Hepatocyte (in vitro differentiated cells): ENCODE measurements at regions not wholly inside any gene's neighbourhood (a gene's known extent, or its start where the extent isn't known, plus 50 kb on each side); places are given as distances from the start of the nearest gene placed in this dataset.

Experiments
- DNase-seq: peaks from one replicate; pipeline ENCODE4 v3.0.0-alpha.2; 2016; ENCODE audit warnings: low spot score
- H2AFZ ChIP-seq: fragments of 200-600 bp; sonication (generic); 2 replicates; pipeline ENCODE4 v1.6.0; 2016; ENCODE audit warnings: antibody characterized with exemption, mild to moderate bottlenecking
- H3K27ac ChIP-seq: fragments of 200-600 bp; sonication (generic); 2 replicates; pipeline ENCODE4 v1.5.1; 2016; ENCODE audit warnings: mild to moderate bottlenecking
- H3K27me3 ChIP-seq: fragments of 200-600 bp; sonication (generic); 2 replicates; pipeline ENCODE4 v1.6.1; 2016
- H3K36me3 ChIP-seq: fragments of 200-600 bp; sonication (generic); replicated peaks from 2 replicates; pipeline ENCODE4 v1.5.1; 2016; ENCODE audit warnings: low read depth; ENCODE audit not compliant: insufficient read depth
- H3K4me1 ChIP-seq: fragments of 200-600 bp; sonication (generic); 2 replicates; pipeline ENCODE4 v1.5.1; 2016; ENCODE audit warnings: mild to moderate bottlenecking, moderate library complexity; ENCODE audit not compliant: insufficient read depth
- H3K4me2 ChIP-seq: fragments of 200-600 bp; sonication (generic); 2 replicates; pipeline ENCODE4 v1.6.0; 2016
- H3K4me3 ChIP-seq: fragments of 200-600 bp; sonication (generic); 2 replicates; pipeline ENCODE4 v1.5.1; 2016; ENCODE audit warnings: mild to moderate bottlenecking
- H3K79me2 ChIP-seq: fragments of 200-600 bp; sonication (generic); 2 replicates; pipeline ENCODE4 v1.6.0; 2017; ENCODE audit warnings: mild to moderate bottlenecking
- H3K9me2 ChIP-seq: fragments of 200-600 bp; sonication (generic); replicated peaks from 2 replicates; pipeline ENCODE4 v1.6.0; 2017; ENCODE audit warnings: mild to moderate bottlenecking; ENCODE audit not compliant: insufficient read depth
- H3K9me3 ChIP-seq: fragments of 200-600 bp; sonication (generic); 2 replicates; pipeline ENCODE4 v1.5.1; 2016; ENCODE audit warnings: low read depth, mild to moderate bottlenecking
- H4K20me1 ChIP-seq: fragments of 200-600 bp; sonication (generic); 2 replicates; pipeline ENCODE4 v1.6.0; 2016; ENCODE audit warnings: mild to moderate bottlenecking; ENCODE audit not compliant: insufficient read depth, poor library complexity, severe bottlenecking
- EZH2 ChIP-seq: fragments of 200-600 bp; sonication (generic); IDR thresholded peaks from 2 replicates; pipeline ENCODE4 v1.6.1; 2016; ENCODE audit warnings: antibody characterized with exemption, mild to moderate bottlenecking, borderline replicate concordance
- EZH2phosphoT487 ChIP-seq: fragments of 200-600 bp; sonication (generic); IDR thresholded peaks from one replicate; pipeline ENCODE4 v1.6.1; 2018; ENCODE audit warnings: antibody characterized with exemption, mild to moderate bottlenecking, low read depth, moderate library complexity; ENCODE audit not compliant: unreplicated experiment, severe bottlenecking
- WGBS: methylation state at CpG from one replicate; pipeline ENCODE4 v1.1.6; 2016; ENCODE audit warnings: low lambda C conversion rate; ENCODE audit errors: missing lambda C conversion rate; 5-methylcytosine and 5-hydroxymethylcytosine counted together
- TF ChIP-seq, protein P1 (sequence below): fragments of 200-600 bp; sonication (generic); IDR thresholded peaks from 2 replicates; pipeline ENCODE4 v1.5.1; 2016; ENCODE audit warnings: antibody characterized with exemption, mild to moderate bottlenecking; ENCODE audit not compliant: poor library complexity

DNA sequence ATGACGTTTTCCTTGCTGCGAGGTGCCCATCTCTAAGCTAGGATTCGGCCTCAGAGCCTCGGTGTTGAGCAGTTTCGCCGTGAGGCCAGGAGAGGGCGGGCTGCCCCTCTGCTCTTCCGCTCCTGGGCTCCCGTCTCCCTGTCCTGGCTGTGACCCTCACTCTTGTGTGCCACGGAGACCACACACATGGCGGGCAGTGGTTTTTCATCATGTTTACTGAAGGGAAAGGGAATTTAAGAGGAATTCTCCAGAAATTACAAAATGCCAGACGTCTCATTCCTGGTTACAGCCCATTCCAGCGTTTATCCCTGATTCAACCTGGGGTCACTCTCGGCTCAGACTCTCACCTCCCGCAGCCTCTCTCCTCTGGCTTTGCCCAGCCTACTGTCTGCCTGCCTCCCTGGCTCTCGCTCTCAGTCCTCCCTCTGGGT, 96.8 kb upstream of the ELAC2 start:
- no peaks in the 10 kb centered on the region for H3K79me2 ChIP-seq
- H3K27ac ChIP-seq, result no peak overlapping the region
- no peak for TF ChIP-seq EZH2
- TF ChIP-seq, protein P1, sequence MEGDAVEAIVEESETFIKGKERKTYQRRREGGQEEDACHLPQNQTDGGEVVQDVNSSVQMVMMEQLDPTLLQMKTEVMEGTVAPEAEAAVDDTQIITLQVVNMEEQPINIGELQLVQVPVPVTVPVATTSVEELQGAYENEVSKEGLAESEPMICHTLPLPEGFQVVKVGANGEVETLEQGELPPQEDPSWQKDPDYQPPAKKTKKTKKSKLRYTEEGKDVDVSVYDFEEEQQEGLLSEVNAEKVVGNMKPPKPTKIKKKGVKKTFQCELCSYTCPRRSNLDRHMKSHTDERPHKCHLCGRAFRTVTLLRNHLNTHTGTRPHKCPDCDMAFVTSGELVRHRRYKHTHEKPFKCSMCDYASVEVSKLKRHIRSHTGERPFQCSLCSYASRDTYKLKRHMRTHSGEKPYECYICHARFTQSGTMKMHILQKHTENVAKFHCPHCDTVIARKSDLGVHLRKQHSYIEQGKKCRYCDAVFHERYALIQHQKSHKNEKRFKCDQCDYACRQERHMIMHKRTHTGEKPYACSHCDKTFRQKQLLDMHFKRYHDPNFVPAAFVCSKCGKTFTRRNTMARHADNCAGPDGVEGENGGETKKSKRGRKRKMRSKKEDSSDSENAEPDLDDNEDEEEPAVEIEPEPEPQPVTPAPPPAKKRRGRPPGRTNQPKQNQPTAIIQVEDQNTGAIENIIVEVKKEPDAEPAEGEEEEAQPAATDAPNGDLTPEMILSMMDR, result peak; percentile 85
- no peaks in the 10 kb centered on the region for H3K9me3 ChIP-seq
- no peaks in the 10 kb centered on the region for H3K36me3 ChIP-seq
- no peaks in the 10 kb centered on the region for H3K4me1 ChIP-seq
- DNase-seq, result peak; percentile 85
- no peaks in the 10 kb centered on the region for H3K27me3 ChIP-seq
- 11% methylated on average over 16 of the region's 16 CpGs for WGBS
- no peaks in the 10 kb centered on the region for H4K20me1 ChIP-seq
- no peaks in the 10 kb centered on the region for H3K9me2 ChIP-seq
- peak overlapping the region; percentile 77 for H3K4me2 ChIP-seq
- no peak overlapping the region for H3K4me3 ChIP-seq
- peak overlapping the region; percentile 65 for H2AFZ ChIP-seq

DNA sequence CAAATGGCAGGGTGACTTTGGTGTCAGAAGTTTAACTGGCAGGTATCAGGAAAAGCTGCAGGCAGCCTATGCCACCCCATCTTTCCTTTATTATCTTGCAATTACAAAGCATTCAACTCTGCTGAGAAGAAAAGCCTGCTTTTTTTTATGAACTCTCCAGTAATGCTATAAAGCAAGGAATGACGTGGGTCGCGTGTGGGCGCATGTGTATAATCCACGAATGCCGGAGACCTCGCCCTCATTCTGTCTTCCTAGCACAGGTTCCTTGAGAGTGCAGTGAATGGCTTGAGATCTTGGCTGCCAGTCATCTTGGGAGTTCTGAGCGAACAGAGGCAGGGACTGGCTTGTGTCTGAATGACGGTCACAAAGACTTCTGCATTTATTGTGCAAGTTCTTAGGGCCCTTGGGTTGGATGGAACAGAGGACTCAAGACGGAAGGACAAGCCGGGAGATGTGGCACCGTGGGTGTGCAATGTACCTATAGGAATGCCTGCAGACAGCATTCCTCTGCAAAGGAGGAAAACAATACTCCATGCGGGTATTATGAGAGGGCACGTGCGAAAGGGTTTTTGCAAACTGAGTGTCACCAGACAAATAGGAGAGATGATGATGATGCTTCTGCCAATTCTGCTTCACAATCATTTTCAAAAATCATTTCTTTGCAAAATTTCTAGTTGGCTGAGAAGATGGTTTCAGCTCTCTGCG, 96.1 kb upstream of the ELAC2 start:
- DNase-seq, result no peak
- no peaks in the 10 kb centered on the region for H3K4me1 ChIP-seq

DNA sequence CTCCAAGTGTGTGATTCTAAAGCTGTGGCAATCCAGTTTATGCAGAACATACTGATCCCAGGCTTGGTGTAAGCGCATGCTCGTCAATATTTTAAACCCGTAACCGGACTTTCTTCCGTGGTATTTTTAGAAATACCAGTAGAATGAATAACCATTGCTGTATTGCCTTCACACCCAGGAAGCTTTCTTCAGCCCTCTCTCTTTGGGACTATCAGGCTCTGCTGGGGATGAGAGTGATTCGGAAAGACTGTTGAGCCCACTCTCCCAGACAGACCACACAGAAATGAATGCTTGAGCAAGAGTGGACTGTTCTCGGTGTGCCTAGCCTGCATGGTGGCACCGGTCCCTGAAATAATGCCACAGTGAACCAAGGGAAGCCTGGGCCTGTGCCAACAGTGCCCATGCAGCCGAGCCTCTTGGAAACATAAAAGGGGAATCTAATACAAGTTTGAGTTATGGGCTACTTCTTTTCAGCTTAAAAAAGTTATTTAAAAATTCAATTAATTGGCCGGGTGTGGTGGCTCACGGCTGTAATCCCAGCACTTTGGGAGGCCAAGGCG, 89.9 kb upstream of the ELAC2 start:
- Histone ChIP-seq H3K9me3 (no peaks in the 10 kb centered on the region), H3K4me3 (no peak overlapping the region), H3K27ac (no peak overlapping the region), H3K4me2 (no peak overlapping the region), H3K36me3 (no peaks in the 10 kb centered on the region), H2AFZ (no peak overlapping the region), H3K79me2 (no peaks in the 10 kb centered on the region), H4K20me1 (no peaks in the 10 kb centered on the region), H3K27me3 (no peaks in the 10 kb centered on the region), H3K9me2 (no peaks in the 10 kb centered on the region), H3K4me1 (no peaks in the 10 kb centered on the region)
- DNase-seq, result no peak
- 94% methylated on average over 11 of the region's 12 CpGs for WGBS
- TF ChIP-seq, protein P1, result no peak
- TF ChIP-seq EZH2phosphoT487, result no peak
- TF ChIP-seq EZH2, result no peak

More for the DNA sequence above, 96.1 kb upstream of the ELAC2 start:
- Histone ChIP-seq H3K4me2 (peak overlapping the region; percentile 77), H3K36me3 (no peaks in the 10 kb centered on the region), H4K20me1 (no peaks in the 10 kb centered on the region), H3K27me3 (no peaks in the 10 kb centered on the region), H3K4me3 (no peak overlapping the region), H2AFZ (no peak overlapping the region), H3K79me2 (no peaks in the 10 kb centered on the region), H3K9me2 (no peaks in the 10 kb centered on the region), H3K27ac (no peak overlapping the region), H3K9me3 (no peaks in the 10 kb centered on the region)
- 64% methylated on average over 16 of the region's 16 CpGs for WGBS
- no peak for TF ChIP-seq EZH2
- TF ChIP-seq, protein P1, result no peak
- no peak for TF ChIP-seq EZH2phosphoT487
